ENCODE measurements at regions not wholly inside any gene's neighbourhood (a gene's known extent, or its start where the extent isn't known, plus 50 kb on each side); places are given as distances from the start of the nearest gene placed in this dataset.

DNA sequence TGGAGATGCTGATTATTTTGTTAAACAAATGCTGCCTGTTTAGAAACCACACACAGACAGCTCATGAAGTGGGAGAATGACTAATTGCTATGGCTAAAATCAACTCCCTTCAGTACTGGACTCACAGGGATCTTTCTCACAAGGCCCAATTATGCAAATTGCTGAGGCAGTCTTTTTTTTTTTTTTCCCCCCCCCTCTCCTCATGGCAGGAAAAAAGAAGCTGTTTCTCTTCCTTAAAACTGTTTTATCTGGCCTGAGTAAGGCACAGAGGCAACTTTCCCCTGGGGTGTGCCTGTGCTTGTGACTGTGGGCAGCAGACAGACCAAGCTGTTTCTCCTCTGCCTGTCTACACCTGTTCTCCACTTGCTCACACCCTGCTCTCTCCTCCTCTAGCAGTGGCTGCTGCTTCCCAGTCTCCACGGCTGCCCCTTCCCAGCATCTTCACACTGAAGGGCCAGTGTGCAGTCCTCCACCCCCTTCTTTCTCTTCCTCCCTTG, 65.4 kb upstream of the STEAP1B start:
- in situ Hi-C loops (cut with MboI; ENCODE audit: low sequenced_read_pairs), result no loop called here

DNA sequence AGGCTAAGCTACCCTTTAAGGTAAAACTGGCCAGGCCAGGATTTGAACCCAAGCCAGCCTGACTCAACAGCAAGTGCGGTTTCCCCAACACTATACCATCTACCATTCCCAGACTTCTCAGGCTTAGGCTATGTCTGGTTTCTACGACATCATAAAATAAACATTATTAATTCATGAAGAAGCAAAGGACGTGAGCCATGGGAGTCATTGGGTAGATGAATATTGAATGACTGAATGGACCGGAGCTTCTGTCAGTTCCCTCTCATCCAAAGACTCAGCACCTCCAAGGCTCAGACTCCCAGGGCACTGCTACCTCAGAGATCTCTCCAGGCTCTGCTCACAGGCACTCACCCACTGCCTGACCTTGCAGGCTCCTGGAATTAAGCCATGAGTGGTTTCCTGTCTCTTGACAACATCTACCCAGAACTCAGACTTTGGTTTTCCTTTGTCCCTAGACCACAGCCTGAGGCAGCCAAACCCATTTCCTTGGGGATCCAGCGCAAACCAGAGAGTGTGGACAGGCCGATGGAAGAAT, 64.6 kb upstream of the STEAP1B start:
- in situ Hi-C loops (cut with MboI; ENCODE audit: low sequenced_read_pairs), result loop anchor here (5.0 kb wide), 1 partner anchor 158 kb away; no protein-coding TSS in a partner anchor

DNA sequence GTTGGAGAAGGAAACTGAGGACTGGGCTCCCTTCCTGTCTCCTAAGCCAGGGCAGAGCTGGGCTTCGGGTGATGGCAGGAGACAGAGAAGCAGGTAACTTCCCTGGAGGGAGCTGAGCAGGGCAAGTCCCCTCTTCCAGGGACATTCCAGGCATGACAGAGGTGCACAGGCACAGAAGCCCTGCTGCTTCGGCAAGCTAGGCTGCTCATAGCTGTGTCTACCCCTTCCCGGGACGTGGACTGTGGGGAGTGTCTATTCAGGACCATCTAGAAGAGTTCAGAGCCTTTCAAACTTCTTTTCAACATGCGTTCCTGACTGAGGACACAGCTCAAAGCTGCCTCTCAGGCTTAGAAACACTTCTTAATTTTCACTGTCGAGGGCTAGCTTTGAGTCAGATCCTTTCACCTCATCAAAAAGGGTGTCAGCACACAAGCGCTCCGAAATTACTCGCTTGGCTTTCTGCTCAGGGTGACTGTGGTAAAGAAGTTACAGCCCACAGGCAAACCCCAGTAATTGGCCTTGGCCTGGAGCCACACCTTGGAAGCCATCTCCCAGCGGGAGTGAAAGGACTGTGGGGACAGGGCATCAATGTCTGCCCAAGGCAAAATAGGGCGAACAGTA, 63.7 kb upstream of the STEAP1B start:
- in situ Hi-C loops (cut with MboI; ENCODE audit: low sequenced_read_pairs), result loop anchor here (5.0 kb wide), 1 partner anchor 159 kb away; no protein-coding TSS in a partner anchor

DNA sequence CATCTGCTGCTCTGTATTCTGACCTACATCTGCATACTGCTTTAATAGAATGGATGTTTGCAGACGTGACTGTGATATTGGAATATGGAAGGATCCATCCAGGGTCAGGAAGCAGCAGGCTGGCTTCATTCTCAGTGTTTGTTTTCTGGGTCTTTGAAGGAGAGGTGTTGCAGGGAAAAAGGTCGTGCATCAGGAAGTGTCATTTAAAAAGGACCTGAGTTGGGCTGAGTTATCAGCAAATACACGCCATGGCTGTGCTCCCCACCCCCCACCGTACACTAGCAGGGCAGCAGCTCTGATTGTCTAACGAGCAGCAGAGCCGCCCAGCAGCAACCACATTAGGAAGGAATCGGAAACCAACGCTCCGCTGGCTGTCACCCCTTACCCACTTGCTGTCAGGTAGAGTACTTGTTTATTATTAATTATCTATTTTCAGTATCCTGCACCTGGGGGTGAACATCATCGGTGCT, 63.1 kb upstream of the STEAP1B start:
- in situ Hi-C loops (cut with MboI; ENCODE audit: low sequenced_read_pairs), result loop anchor here (5.0 kb wide), 1 partner anchor 159 kb away; no protein-coding TSS in a partner anchor

DNA sequence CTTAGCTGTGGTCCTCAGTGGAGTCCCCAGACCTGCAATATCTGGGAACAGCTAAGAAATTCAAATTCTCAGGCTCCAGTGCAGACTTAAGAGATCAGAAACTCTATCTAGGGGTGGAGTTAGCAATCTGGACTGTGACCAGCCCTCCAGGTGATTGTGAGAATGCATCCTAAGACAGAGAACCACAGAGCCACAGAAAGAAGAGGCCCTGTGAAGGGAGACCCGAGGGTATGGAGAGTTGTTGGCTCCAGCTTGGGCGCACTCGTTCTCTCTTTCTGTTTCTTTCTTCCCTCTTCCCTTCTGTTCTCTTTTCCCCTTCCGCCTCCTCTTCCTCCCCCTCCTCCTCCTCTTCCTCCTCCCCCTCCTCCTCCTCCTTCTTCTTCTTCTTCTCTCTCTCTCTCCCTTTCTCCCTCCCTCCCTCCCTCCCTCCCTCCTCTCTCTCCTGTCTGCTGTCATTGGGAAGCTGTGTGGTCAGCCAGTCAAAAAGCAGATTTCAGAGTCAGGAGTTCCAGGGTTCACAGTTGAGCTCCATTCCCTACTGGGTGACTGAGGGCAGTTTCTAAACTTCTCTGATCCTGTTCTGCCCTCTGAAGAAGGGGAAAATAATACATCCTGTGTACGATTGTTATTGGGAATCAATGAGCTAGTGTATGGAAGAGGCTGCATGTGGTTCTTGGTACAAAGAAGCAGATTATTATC, 62.1 kb upstream of the STEAP1B start:
- in situ Hi-C loops (cut with MboI; ENCODE audit: low sequenced_read_pairs), result loop anchor here (5.0 kb wide), 1 partner anchor 160 kb away; no protein-coding TSS in a partner anchor

DNA sequence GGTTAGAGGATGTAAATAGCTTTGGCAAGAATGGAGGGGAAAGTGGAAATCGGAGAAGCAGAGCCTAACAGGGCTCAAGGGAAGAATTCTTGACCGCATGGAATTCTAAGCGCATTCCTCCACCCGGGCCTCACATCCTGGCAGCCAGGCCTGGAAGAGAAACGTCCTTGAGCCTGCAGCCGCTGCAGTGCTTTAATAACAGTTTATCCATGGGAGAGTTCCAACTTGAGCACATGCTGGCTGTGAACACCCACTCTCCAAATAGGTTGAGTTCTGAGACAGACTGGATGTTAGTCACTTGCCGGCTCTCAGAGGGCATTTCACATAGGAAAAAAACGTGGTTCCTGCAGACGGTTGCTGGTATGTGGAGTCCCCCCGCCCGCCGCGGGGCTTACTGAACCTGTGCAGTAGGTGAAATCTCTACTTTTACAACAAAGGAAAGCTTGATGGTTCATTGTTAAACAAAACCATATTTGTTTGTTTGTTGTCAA, 61.4 kb upstream of the STEAP1B start:
- in situ Hi-C loops (cut with MboI; ENCODE audit: low sequenced_read_pairs), result loop anchor here (5.0 kb wide), 1 partner anchor 161 kb away; no protein-coding TSS in a partner anchor

DNA sequence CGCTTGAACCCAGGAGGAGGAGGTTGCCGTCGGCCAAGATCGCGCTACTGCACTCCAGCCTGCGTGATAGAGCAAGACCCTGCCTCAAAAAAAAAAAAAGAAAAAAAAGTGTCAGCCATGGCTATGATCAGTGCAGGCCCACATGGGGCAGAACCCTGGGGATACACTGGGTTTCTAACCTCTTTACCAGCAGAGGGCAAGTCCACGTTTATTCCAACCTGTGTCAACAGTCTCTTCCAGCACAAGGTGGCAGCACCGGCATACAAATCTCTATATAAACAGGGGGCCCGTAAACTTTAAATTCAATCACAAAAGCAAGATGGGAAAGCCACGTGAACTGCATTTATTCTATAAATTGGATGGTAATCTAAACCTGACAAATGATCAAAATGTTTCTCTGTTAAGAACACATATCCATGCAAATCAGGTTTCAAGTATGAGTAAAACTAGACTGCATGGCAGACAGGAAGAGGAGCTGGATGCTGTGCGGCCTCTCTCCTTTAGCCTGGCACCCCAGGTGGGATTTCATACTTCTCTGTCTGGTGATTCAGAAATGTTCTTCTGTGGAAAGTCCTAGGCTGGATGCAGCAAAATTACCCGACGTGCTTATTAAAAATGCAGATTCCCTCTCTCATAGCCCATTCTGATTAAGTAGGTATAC, 60.0 kb upstream of the STEAP1B start:
- in situ Hi-C loops (cut with MboI; ENCODE audit: low sequenced_read_pairs), result loop anchor here (5.0 to 10.0 kb wide), 2 partner anchors 162 to 495 kb away; no protein-coding TSS in a partner anchor

DNA sequence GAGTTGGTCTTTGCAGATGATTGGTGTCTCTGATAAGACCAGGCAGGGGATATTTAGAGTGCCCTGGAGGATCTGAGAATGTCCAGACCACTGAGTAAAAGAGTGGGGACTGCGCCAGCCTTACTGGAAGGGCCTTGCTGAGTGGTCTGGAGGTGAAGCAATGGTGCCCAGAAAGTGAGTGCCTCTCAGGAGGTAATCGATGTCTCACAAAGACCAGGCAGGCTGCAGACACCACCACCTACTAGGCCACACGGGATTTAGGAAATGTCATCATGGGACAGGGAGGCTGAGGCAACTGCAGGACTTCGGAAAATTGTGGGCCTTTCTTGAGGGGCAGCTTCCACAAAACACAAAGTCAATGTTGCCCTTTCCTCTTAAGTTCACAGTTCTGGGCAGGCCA, 57.2 kb upstream of the STEAP1B start:
- in situ Hi-C loops (cut with MboI; ENCODE audit: low sequenced_read_pairs), result loop anchor here (10.0 kb wide), 1 partner anchor 498 kb away; no protein-coding TSS in a partner anchor

DNA sequence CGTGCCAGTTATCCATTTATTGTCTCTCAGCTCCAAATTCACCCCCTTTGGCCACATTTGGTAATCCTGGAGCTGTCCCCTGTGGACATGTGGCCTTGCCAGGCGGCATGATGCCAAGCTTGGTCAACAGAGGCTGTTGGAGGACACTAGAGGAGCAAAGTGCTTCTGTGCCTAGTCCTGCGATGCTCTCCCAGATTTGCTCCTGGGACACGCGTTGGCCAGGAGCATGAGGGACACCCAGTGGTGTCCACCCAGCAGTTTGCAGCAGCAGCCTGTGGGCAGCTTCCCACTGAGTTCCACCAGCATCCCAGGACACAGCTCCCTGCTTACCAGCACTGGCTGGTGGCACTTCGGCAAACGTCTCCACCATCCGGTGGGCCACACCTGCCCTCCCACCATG, 55.5 kb upstream of the STEAP1B start:
- in situ Hi-C loops (cut with MboI; ENCODE audit: low sequenced_read_pairs), result loop anchor here (10.0 kb wide), 1 partner anchor 499 kb away; no protein-coding TSS in a partner anchor

DNA sequence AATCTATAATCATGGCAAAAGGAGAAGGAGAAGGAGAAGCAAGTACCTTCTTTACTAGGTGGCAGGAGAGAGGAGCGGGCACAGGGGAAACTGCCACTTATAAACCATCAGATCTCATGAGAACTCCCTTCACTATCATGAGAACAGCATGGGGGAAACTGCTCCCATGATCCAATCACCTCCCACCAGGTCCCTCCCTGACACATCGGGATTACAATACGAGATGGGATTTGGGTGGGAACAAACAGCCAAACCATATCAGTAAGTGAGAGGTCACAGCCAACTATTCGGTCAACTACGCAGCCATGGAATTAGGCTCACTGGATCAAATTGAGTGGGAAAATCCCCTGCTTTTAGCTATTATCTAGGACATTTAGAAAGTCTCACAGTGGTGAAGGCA, 54.2 kb upstream of the STEAP1B start:
- in situ Hi-C loops (cut with MboI; ENCODE audit: low sequenced_read_pairs), result loop anchor here (10.0 kb wide), 1 partner anchor 501 kb away; no protein-coding TSS in a partner anchor

DNA sequence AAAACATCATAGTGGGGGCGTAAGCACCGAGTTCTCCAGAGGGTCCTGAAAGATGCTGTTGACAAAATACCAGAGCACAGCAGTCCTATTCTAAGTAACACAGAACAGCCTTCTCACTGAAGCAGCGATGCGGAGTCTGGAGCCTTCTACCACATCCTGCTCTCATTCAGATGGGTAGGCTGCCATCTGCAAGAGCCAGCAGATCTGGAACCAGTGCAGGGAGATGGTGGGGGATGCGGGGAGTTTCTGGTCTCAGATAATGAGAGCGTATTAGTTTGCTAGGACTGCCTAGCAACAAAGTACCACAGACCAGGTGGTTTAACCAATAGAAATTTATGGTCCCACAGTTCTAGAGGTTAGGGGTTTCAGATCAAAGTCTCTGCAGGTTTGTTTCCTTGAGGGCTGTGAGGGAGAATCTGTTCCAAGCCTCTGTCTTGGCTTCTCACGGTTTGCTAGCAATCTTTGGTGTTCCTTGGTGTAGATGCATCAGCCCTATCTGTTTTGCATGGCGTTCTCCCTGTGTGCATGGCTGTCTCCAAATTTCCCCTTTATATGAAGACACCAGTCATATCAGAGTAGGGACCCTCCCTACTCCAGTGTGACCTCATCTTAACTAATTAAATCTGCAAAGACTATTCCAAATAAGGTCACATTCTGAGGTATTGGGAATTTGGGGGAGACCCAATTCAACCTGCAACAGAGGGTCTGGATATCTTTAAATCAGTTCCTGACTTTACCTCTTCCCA, 52.0 kb upstream of the STEAP1B start:
- in situ Hi-C loops (cut with MboI; ENCODE audit: low sequenced_read_pairs), result loop anchor here (10.0 kb wide), 1 partner anchor 503 kb away; no protein-coding TSS in a partner anchor

DNA sequence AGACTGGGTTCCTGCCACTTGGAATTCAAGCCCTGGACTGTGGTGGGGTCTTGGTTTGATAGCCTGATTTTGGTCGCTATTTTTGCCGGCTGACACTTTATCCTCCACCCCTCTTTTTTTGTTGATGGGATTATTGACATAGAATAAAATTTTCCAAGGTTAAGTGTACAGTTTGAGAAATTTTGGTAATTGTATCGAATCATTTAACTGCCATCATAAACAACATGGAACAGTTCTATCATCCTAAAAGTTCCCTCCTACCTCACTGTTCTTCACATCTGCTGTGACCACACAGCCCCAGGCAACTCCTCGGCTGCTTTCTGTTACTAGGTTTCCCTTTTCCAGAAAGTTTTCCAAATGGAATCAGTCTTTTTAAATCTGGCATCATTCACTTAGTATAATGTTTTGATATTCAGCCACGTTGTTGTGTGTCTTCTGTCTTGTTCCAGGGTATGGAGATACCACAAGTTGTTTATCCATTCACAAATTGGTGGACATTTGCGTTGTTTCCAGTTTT, 50.6 kb upstream of the STEAP1B start:
- in situ Hi-C loops (cut with MboI; ENCODE audit: low sequenced_read_pairs), result loop anchor here (10.0 kb wide), 1 partner anchor 504 kb away; no protein-coding TSS in a partner anchor

DNA sequence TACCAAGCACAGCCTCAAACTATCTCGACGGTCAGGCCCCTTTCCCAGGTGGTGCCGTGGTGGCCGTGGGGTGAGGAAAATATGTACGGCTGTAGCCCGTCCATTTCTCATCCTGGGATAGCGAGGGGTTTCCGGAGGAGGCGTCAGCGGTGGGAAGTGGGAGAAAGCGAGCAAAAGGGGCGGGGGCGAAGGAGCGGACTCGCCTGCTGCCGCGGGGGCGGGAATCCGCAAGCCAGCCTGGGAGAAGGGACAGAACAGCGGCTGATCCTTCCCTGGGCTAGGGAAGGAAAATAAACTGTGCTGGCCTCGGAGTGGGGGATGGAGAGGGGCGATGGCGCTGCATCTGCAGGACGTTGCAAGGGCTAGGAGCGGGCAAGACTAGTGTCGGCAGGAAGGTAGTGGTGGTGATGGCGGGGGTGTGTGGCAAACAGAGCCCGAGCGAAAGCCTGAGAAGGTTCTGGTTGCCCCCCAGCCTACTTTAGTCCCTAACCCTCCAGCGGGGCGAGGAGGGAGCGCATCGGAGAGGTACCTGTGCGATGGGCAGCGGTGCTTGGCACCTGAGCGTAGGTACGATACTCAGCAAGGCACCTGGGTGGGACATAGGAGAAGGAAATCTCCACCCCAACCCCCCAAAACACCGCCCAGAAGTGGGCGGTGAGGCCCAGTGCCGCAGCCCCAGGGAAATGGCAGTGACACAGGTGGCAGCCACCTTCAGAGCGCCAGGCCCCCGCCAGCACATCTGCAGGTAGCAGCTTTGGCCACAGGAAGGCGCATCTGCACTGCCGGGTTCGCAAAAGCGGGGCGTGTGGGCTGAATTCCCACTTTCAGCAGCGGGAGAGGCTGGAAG, 49.9 kb upstream of the STEAP1B start:
- in situ Hi-C loops (cut with MboI; ENCODE audit: low sequenced_read_pairs), result loop anchor here (10.0 kb wide), 1 partner anchor 505 kb away; no protein-coding TSS in a partner anchor
